WTC11 (cell line): ENCODE measurements at regions not wholly inside any gene's neighbourhood (a gene's known extent, or its start where the extent isn't known, plus 50 kb on each side); places are given as distances from the start of the nearest gene placed in this dataset.

ENCODE experiments used
- FOXP1 ChIP-seq: sonication (generic); formaldehyde crosslinking; IDR thresholded peaks from 2 replicates; pipeline ENCODE4 v1.8.0; 2022; ENCODE audit warnings: missing genetic modification reagents, mild to moderate bottlenecking, moderate library complexity, borderline replicate concordance
- TF ChIP-seq, protein P1 (sequence below): fragments of 200-600 bp; IDR thresholded peaks from 2 replicates; pipeline ENCODE4 v1.8.0; 2022; ENCODE audit warnings: antibody characterized with exemption

DNA sequence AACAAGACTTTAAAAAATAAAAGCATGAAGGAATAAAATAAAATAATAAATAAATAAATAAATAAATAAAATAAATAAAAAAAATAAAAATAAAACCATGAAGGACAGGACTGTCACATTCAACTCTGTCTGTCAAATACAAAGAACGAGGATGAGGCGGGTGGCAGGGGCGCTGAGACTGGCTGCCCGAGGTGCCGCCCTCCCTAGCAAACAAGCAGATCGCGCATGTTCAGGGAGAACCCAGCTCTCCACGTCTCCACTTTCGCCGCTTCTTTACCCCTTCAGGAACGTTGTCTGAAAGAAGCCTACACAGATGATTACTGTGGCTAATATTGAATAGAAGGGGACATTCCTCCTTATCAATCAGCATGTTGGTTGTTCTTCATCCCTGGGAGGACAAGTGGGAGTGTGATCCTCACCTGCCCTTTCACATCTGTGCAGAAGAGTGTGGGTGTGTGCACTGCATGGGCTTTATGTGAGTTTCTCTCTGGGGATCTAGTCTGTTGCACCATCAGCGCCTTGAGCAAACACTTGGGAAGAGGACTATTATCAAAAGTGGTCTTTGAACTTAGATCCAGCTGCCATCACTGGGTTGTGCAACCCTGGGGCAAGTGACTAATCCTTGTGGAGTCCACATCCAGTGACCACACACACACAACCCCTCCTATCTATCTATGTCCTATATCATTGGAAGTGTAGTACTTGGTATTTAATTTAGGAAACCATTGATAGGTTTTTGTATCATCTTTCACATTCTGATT is 399.2 kb downstream of the IRX2 start:
- TF ChIP-seq FOXP1 (CRISPR knock-in tag): no peak
- TF ChIP-seq, protein P1, sequence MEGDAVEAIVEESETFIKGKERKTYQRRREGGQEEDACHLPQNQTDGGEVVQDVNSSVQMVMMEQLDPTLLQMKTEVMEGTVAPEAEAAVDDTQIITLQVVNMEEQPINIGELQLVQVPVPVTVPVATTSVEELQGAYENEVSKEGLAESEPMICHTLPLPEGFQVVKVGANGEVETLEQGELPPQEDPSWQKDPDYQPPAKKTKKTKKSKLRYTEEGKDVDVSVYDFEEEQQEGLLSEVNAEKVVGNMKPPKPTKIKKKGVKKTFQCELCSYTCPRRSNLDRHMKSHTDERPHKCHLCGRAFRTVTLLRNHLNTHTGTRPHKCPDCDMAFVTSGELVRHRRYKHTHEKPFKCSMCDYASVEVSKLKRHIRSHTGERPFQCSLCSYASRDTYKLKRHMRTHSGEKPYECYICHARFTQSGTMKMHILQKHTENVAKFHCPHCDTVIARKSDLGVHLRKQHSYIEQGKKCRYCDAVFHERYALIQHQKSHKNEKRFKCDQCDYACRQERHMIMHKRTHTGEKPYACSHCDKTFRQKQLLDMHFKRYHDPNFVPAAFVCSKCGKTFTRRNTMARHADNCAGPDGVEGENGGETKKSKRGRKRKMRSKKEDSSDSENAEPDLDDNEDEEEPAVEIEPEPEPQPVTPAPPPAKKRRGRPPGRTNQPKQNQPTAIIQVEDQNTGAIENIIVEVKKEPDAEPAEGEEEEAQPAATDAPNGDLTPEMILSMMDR: no peak
